CD8-positive, alpha-beta memory T cell (primary cell): ENCODE measurements at regions not wholly inside any gene's neighbourhood (a gene's known extent, or its start where the extent isn't known, plus 50 kb on each side); places are given as distances from the start of the nearest gene placed in this dataset.

Experiments
- CTCF ChIA-PET: fragments of 350-600 bp; sonication (Branson Sonifier 250); formaldehyde crosslinking; loops from one replicate; lab custom pipeline; 2021; ENCODE audit warnings: antibody characterized with exemption; lab: Charles Lee
- POLR2A ChIA-PET: fragments of 350-600 bp; sonication (Branson Sonifier 250); formaldehyde crosslinking; loops from one replicate; lab custom pipeline; 2021; ENCODE audit warnings: antibody characterized with exemption; lab: Charles Lee
- DNase-seq, 5 donors: peaks; one replicate each; pipeline versions ENCODE4 v3.0.0 to v3.0.0-alpha.2; 2020 to 2022; ENCODE audit warnings: mixed read lengths in 1 of 5
- H3K27ac ChIP-seq: one replicate; pipeline ENCODE4 v1.7.0; 2013; ENCODE audit warnings: low read depth, mild to moderate bottlenecking, low read length, moderate library complexity
- H3K27me3 ChIP-seq: 2 replicates; pipeline ENCODE4 v1.7.0; 2013; ENCODE audit warnings: low read length, mild to moderate bottlenecking; ENCODE audit not compliant: insufficient read depth, poor library complexity, severe bottlenecking
- H3K36me3 ChIP-seq: 2 replicates; pipeline ENCODE4 v1.7.0; 2013; ENCODE audit warnings: mild to moderate bottlenecking, low read length, moderate library complexity; ENCODE audit not compliant: insufficient read depth
- H3K4me1 ChIP-seq: 2 replicates; pipeline ENCODE4 v1.7.0; 2013; ENCODE audit warnings: mild to moderate bottlenecking, low read length, moderate library complexity; ENCODE audit not compliant: insufficient read depth
- H3K4me3 ChIP-seq: 2 replicates; pipeline ENCODE4 v1.7.0; 2013; ENCODE audit warnings: mild to moderate bottlenecking, low read length
- H3K9me3 ChIP-seq: 2 replicates; pipeline ENCODE4 v1.7.0; 2013; ENCODE audit warnings: mild to moderate bottlenecking, low read length
- H3K27ac Mint-ChIP-seq, 8 donors: one replicate each; pipeline ENCODE4 v1.8.0; 2020 to 2021; ENCODE audit warnings: mixed read lengths in 8 of 8, mild to moderate bottlenecking in 6 of 8, inconsistent platforms in 3 of 8, moderate library complexity in 3 of 8
- H3K27me3 Mint-ChIP-seq, 2 donors: one replicate each; pipeline ENCODE4 v1.8.0; 2020 to 2021; ENCODE audit warnings: mixed read lengths in 2 of 2, mild to moderate bottlenecking in 1 of 2, moderate library complexity in 1 of 2
- H3K36me3 Mint-ChIP-seq, 3 donors: one replicate each; pipeline ENCODE4 v1.8.0; 2020 to 2021; ENCODE audit warnings: mixed read lengths in 3 of 3, inconsistent platforms in 1 of 3, mild to moderate bottlenecking in 1 of 3
- H3K4me1 Mint-ChIP-seq, 3 donors: one replicate each; pipeline ENCODE4 v1.8.0; 2020 to 2021; ENCODE audit warnings: mixed read lengths in 3 of 3, inconsistent platforms in 1 of 3, mild to moderate bottlenecking in 1 of 3
- H3K4me3 Mint-ChIP-seq, 7 donors: one replicate each; pipeline ENCODE4 v1.8.0; 2020 to 2021; ENCODE audit warnings: mixed read lengths in 7 of 7, mild to moderate bottlenecking in 6 of 7, moderate library complexity in 4 of 7, inconsistent platforms in 2 of 7
- H3K9me3 Mint-ChIP-seq, 5 donors: one replicate each; pipeline ENCODE4 v1.8.0; 2020 to 2022; ENCODE audit warnings: mixed read lengths in 5 of 5, mild to moderate bottlenecking in 3 of 5, moderate library complexity in 2 of 5, inconsistent platforms in 1 of 5

DNA sequence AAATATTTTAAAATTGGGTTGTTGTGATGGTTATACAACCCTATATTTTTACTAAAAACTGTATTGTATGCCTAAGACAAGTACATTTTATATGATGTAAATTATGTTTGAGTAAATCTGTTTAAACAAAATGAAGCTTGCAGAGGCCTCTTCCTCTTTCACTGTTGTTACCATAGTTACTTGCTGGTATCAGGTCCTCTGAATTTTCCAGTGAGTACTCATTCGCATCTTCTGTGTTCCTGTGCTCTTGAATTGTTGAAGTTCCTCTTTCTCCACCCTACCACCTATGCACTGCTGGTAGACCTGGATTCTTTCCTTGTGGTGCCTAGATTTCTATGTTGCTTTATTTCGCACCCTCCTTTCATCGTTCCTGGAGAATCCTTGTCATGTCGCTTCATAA is 938.5 kb upstream of the ACO1 start:
- DNase-seq, result no peak
- H3K36me3 ChIP-seq, result no peaks in the 10 kb centered on the region
- Mint-ChIP-seq H3K36me3 (no peaks in the 10 kb centered on the region), H3K4me3 (no peak overlapping the region), H3K27ac (no peak overlapping the region), H3K9me3 (no peaks in the 10 kb centered on the region), H3K27me3 (no peaks in the 10 kb centered on the region), H3K4me1 (peaks cover 5 to 20% (median 8%) of the 10 kb centered on the region in 3 donors)
- CTCF ChIA-PET, result no interaction called here
- H3K4me3 ChIP-seq, result no peak overlapping the region
- no peak overlapping the region for H3K27ac ChIP-seq
- H3K4me1 ChIP-seq, result no peaks in the 10 kb centered on the region
- H3K27me3 ChIP-seq, result no peaks in the 10 kb centered on the region
- H3K9me3 ChIP-seq, result no peaks in the 10 kb centered on the region
- POLR2A ChIA-PET, result no interaction called here

DNA sequence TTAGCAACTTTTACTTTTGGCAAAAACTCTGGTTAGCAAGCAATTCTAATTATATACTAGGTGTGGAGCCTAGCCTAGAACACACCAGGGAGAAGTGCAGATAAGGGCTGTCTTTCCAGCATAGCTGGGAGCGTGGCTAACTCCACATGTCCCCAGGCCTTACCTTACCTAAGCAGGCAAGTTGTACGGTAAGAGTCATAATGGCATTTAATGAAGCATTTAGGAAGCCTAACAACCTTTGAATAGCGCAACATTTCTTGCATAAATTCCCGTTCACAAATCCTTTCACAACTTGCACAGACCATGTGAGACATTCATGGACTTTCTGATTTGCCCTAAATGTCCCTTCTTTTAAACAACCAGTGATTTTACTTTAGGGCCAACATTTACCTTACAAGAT is 917.4 kb upstream of the ACO1 start:
- CTCF ChIA-PET, result no interaction called here
- H3K4me1 Mint-ChIP-seq, result peaks cover 4 to 12% (median 7%) of the 10 kb centered on the region in 3 donors
- Histone ChIP-seq H3K27ac (no peak overlapping the region), H3K4me3 (no peak overlapping the region), H3K9me3 (no peaks in the 10 kb centered on the region), H3K27me3 (no peaks in the 10 kb centered on the region), H3K36me3 (no peaks in the 10 kb centered on the region), H3K4me1 (no peaks in the 10 kb centered on the region)
- H3K36me3 Mint-ChIP-seq, result no peaks in the 10 kb centered on the region
- H3K27ac Mint-ChIP-seq, result no peak overlapping the region
- H3K27me3 Mint-ChIP-seq, result peaks cover 0 to 4% of the 10 kb centered on the region in 2 donors
- H3K9me3 Mint-ChIP-seq, result peaks cover 0 to 32% (median 0%) of the 10 kb centered on the region in 5 donors
- DNase-seq, result no peak
- POLR2A ChIA-PET, result no interaction called here
- no peak overlapping the region for H3K4me3 Mint-ChIP-seq

GRCh38 chr9:31470051-31470450 is 914.4 kb upstream of the ACO1 start:
- DNase-seq, result no peak
- Histone ChIP-seq H3K27me3 (no peaks in the 10 kb centered on the region), H3K9me3 (no peaks in the 10 kb centered on the region), H3K4me1 (no peaks in the 10 kb centered on the region), H3K36me3 (no peaks in the 10 kb centered on the region), H3K27ac (no peak overlapping the region), H3K4me3 (no peak overlapping the region)
- ChIA-PET CTCF (no interaction called here), POLR2A (no interaction called here)
- H3K36me3 Mint-ChIP-seq, result no peaks in the 10 kb centered on the region
- H3K27me3 Mint-ChIP-seq, result peaks cover 0 to 4% of the 10 kb centered on the region in 2 donors
- no peak overlapping the region for H3K4me3 Mint-ChIP-seq
- peak overlapping the region in 1 of 8 donors; percentile 11 for H3K27ac Mint-ChIP-seq
- peaks cover 0 to 13% (median 0%) of the 10 kb centered on the region in 5 donors for H3K9me3 Mint-ChIP-seq
- H3K4me1 Mint-ChIP-seq, result peaks cover 4 to 15% (median 7%) of the 10 kb centered on the region in 3 donors

- Mint-ChIP-seq H3K4me3 (no peak overlapping the region), H3K9me3 (peaks cover 0 to 6% (median 0%) of the 10 kb centered on the region in 5 donors), H3K27me3 (peaks cover 0 to 4% of the 10 kb centered on the region in 2 donors), H3K4me1 (peaks cover 4 to 15% (median 7%) of the 10 kb centered on the region in 3 donors), H3K36me3 (no peaks in the 10 kb centered on the region), H3K27ac (no peak overlapping the region)
- POLR2A ChIA-PET, result no interaction called here
- H3K9me3 ChIP-seq, result no peaks in the 10 kb centered on the region
- no peak for DNase-seq
- no peaks in the 10 kb centered on the region for H3K4me1 ChIP-seq
- H3K27me3 ChIP-seq, result no peaks in the 10 kb centered on the region
- no peaks in the 10 kb centered on the region for H3K36me3 ChIP-seq
- no peak overlapping the region for H3K27ac ChIP-seq
- CTCF ChIA-PET, result no interaction called here
- no peak overlapping the region for H3K4me3 ChIP-seq
Measured at GRCh38 chr9:31471010-31471409, 913.4 kb upstream of the ACO1 start.

GRCh38 chr9:31486630-31487029 is 897.8 kb upstream of the ACO1 start:
- CTCF ChIA-PET, result no interaction called here
- H3K27ac ChIP-seq, result no peak overlapping the region
- no peaks in the 10 kb centered on the region for H3K4me1 ChIP-seq
- no peak overlapping the region for H3K4me3 ChIP-seq
- H3K36me3 ChIP-seq, result no peaks in the 10 kb centered on the region
- peaks cover 3 to 8% (median 7%) of the 10 kb centered on the region in 3 donors for H3K4me1 Mint-ChIP-seq
- peaks cover 0 to 6% of the 10 kb centered on the region in 2 donors for H3K27me3 Mint-ChIP-seq
- peaks cover 0 to 3% (median 0%) of the 10 kb centered on the region in 5 donors for H3K9me3 Mint-ChIP-seq
- H3K9me3 ChIP-seq, result no peaks in the 10 kb centered on the region
- no peaks in the 10 kb centered on the region for H3K27me3 ChIP-seq
- peak overlapping the region in 1 of 8 donors; percentile 24 for H3K27ac Mint-ChIP-seq
- H3K4me3 Mint-ChIP-seq, result no peak overlapping the region
- peaks cover 0 to 4% (median 0%) of the 10 kb centered on the region in 3 donors for H3K36me3 Mint-ChIP-seq
- no peak for DNase-seq
- POLR2A ChIA-PET, result no interaction called here

GRCh38 chr9:31490551-31491106 is 893.8 kb upstream of the ACO1 start:
- Histone ChIP-seq H3K27me3 (no peaks in the 10 kb centered on the region), H3K4me1 (no peaks in the 10 kb centered on the region), H3K9me3 (no peaks in the 10 kb centered on the region), H3K27ac (no peak overlapping the region), H3K4me3 (no peak overlapping the region), H3K36me3 (no peaks in the 10 kb centered on the region)
- Mint-ChIP-seq H3K4me1 (peaks cover 3 to 8% (median 7%) of the 10 kb centered on the region in 3 donors), H3K4me3 (no peak overlapping the region), H3K9me3 (peaks cover 0 to 3% (median 1%) of the 10 kb centered on the region in 5 donors), H3K27ac (no peak overlapping the region), H3K27me3 (peaks cover 0 to 1% of the 10 kb centered on the region in 2 donors), H3K36me3 (peaks cover 0 to 4% (median 0%) of the 10 kb centered on the region in 3 donors)
- CTCF ChIA-PET, result no interaction called here
- no peak for DNase-seq
- POLR2A ChIA-PET, result no interaction called here

DNA sequence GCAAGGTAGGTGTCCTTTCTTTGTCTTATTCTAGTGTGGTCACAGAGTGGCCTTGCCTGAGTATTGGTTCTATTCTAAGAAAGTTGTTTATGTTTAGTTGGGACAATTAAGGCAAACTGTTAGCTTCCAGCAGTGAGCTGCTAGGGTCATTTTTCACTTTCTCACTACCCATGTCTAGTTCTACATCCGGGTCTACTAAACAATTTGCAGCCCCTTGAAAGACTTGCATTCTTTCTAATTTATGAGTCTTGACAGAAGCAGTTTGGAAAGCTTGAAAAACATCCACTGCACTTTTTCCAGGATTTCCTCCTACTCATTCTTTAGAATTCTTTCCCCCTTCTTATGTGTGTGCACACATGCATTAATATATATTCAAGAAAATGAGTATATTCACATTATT is 892.2 kb upstream of the ACO1 start:
- Histone ChIP-seq H3K9me3 (no peaks in the 10 kb centered on the region), H3K27ac (no peak overlapping the region), H3K4me1 (no peaks in the 10 kb centered on the region), H3K27me3 (no peaks in the 10 kb centered on the region), H3K36me3 (no peaks in the 10 kb centered on the region), H3K4me3 (no peak overlapping the region)
- CTCF ChIA-PET, result no interaction called here
- no peak for DNase-seq
- H3K27me3 Mint-ChIP-seq, result no peaks in the 10 kb centered on the region
- no peak overlapping the region for H3K27ac Mint-ChIP-seq
- POLR2A ChIA-PET, result no interaction called here
- H3K4me1 Mint-ChIP-seq, result peaks cover 0 to 3% (median 3%) of the 10 kb centered on the region in 3 donors
- H3K9me3 Mint-ChIP-seq, result peaks cover 2 to 13% (median 2%) of the 10 kb centered on the region in 5 donors
- peaks cover 0 to 13% (median 0%) of the 10 kb centered on the region in 3 donors for H3K36me3 Mint-ChIP-seq
- no peak overlapping the region for H3K4me3 Mint-ChIP-seq

- Histone ChIP-seq H3K27ac (no peak overlapping the region), H3K4me1 (no peaks in the 10 kb centered on the region), H3K36me3 (no peaks in the 10 kb centered on the region), H3K9me3 (no peaks in the 10 kb centered on the region), H3K4me3 (no peak overlapping the region), H3K27me3 (no peaks in the 10 kb centered on the region)
- peak overlapping the region in 1 of 8 donors; percentile 34 for H3K27ac Mint-ChIP-seq
- H3K36me3 Mint-ChIP-seq, result peaks cover 0 to 11% (median 0%) of the 10 kb centered on the region in 3 donors
- H3K4me1 Mint-ChIP-seq, result peaks cover 0 to 6% (median 3%) of the 10 kb centered on the region in 3 donors
- H3K4me3 Mint-ChIP-seq, result no peak overlapping the region
- H3K27me3 Mint-ChIP-seq, result peaks cover 0 to 1% of the 10 kb centered on the region in 2 donors
- ChIA-PET CTCF (no interaction called here), POLR2A (no interaction called here)
- DNase-seq, result no peak
- peaks cover 2 to 12% (median 2%) of the 10 kb centered on the region in 5 donors for H3K9me3 Mint-ChIP-seq
Measured at GRCh38 chr9:31500422-31500821, 884.0 kb upstream of the ACO1 start.
